ENCODE measurements at regions not wholly inside any gene's neighbourhood (a gene's known extent, or its start where the extent isn't known, plus 50 kb on each side); places are given as distances from the start of the nearest gene placed in this dataset.

- no peak for TF ChIP-seq POLR2A (IDR thresholded peaks at IDR 0.05; ENCODE audit: low read depth, low read length)
- TF ChIP-seq POLR2AphosphoS5 (IDR thresholded peaks at IDR 0.05; ENCODE audit: low read depth, low read length): no peak
Measured at GRCh38 chr2:14125624-14126293, 506.8 kb upstream of the LRATD1 start.
